ENCODE measurements at regions not wholly inside any gene's neighbourhood (a gene's known extent, or its start where the extent isn't known, plus 50 kb on each side); places are given as distances from the start of the nearest gene placed in this dataset.
"Not testable (repeated sequence)": the region's sequence is repeated elsewhere in the genome, so short reads cannot be mapped to it uniquely, and the experiment has no call there.

- FAIRE-seq (no peak), DNase-seq (ENCODE audit: low read depth) (no peak)
- no peak overlapping the region for H3K4me3 ChIP-seq (ENCODE audit: low read depth, low read length)
- no peak for TF ChIP-seq CTCF (IDR thresholded peaks at IDR 0.05; ENCODE audit: insufficient read depth, low read length, severe bottlenecking)
- no peaks in the 10 kb centered on the region for H3K36me3 ChIP-seq (ENCODE audit: control insufficient read depth, insufficient read depth, low read length)
- no peaks in the 10 kb centered on the region for H3K27me3 ChIP-seq (ENCODE audit: control insufficient read depth, insufficient read depth, low read length)
Observed at GRCh38 chrX:13189380-13189779, 130.5 kb downstream of the ATXN3L start.

- TF ChIP-seq CTCF (IDR thresholded peaks at IDR 0.05; ENCODE audit: insufficient read depth, low read length, severe bottlenecking): no peak
- Histone ChIP-seq H3K4me3 (ENCODE audit: low read depth, low read length) (no peak overlapping the region), H3K36me3 (ENCODE audit: control insufficient read depth, insufficient read depth, low read length) (no peaks in the 10 kb centered on the region), H3K27me3 (ENCODE audit: control insufficient read depth, insufficient read depth, low read length) (no peaks in the 10 kb centered on the region)
- DNase-seq (ENCODE audit: low read depth): no peak
- FAIRE-seq: no peak
Observed at GRCh38 chrX:13188731-13189309, 131.0 kb downstream of the ATXN3L start.

GRCh38 chrX:13186643-13187042 is 133.2 kb downstream of the ATXN3L start:
- H3K36me3 ChIP-seq (ENCODE audit: control insufficient read depth, insufficient read depth, low read length); H3K27me3 ChIP-seq (ENCODE audit: control insufficient read depth, insufficient read depth, low read length); DNase-seq (ENCODE audit: low read depth); FAIRE-seq; H3K4me3 ChIP-seq (ENCODE audit: low read depth, low read length): not testable (repeated sequence)

GRCh38 chrX:13180807-13181206 is 136.4 kb upstream of the FAM9C start:
- Histone ChIP-seq H3K27me3 (ENCODE audit: control insufficient read depth, insufficient read depth, low read length) (no peaks in the 10 kb centered on the region), H3K4me3 (ENCODE audit: low read depth, low read length) (no peak overlapping the region), H3K36me3 (ENCODE audit: control insufficient read depth, insufficient read depth, low read length) (no peaks in the 10 kb centered on the region)
- TF ChIP-seq CTCF (IDR thresholded peaks at IDR 0.05; ENCODE audit: insufficient read depth, low read length, severe bottlenecking): no peak
- FAIRE-seq (no peak), DNase-seq (ENCODE audit: low read depth) (peak; percentile 84)

GRCh38 chrX:13179586-13179985 is 135.2 kb upstream of the FAM9C start:
- DNase-seq (ENCODE audit: low read depth) (no peak), FAIRE-seq (no peak)
- no peak for TF ChIP-seq CTCF (IDR thresholded peaks at IDR 0.05; ENCODE audit: insufficient read depth, low read length, severe bottlenecking)
- no peaks in the 10 kb centered on the region for H3K36me3 ChIP-seq (ENCODE audit: control insufficient read depth, insufficient read depth, low read length)
- no peaks in the 10 kb centered on the region for H3K27me3 ChIP-seq (ENCODE audit: control insufficient read depth, insufficient read depth, low read length)
- H3K4me3 ChIP-seq (ENCODE audit: low read depth, low read length): no peak overlapping the region

- Histone ChIP-seq H3K27me3 (ENCODE audit: control insufficient read depth, insufficient read depth, low read length) (no peaks in the 10 kb centered on the region), H3K36me3 (ENCODE audit: control insufficient read depth, insufficient read depth, low read length) (no peaks in the 10 kb centered on the region), H3K4me3 (ENCODE audit: low read depth, low read length) (no peak overlapping the region)
- DNase-seq (ENCODE audit: low read depth) (peak; percentile 74), FAIRE-seq (no peak)
- no peak for TF ChIP-seq CTCF (IDR thresholded peaks at IDR 0.05; ENCODE audit: insufficient read depth, low read length, severe bottlenecking)
Observed at GRCh38 chrX:13179100-13179499, 134.7 kb upstream of the FAM9C start.
